Loucy (cell line): ENCODE measurements at regions not wholly inside any gene's neighbourhood (a gene's known extent, or its start where the extent isn't known, plus 50 kb on each side); places are given as distances from the start of the nearest gene placed in this dataset.

Experiments
- H2AFZ ChIP-seq: fragments of 200-600 bp; sonication (generic); 2 replicates; pipeline ENCODE4 v1.6.0; 2016; ENCODE audit warnings: antibody characterized with exemption, mild to moderate bottlenecking, low read length, moderate library complexity
- H3F3A ChIP-seq: fragments of 200-600 bp; 2 replicates; pipeline ENCODE4 v1.6.0; 2016; ENCODE audit warnings: antibody characterized with exemption, low read depth, mild to moderate bottlenecking
- H3K27me3 ChIP-seq: fragments of 200-600 bp; sonication (generic); 2 replicates; pipeline ENCODE4 v1.6.1; 2014; ENCODE audit warnings: low read length, mild to moderate bottlenecking; ENCODE audit not compliant: insufficient read depth, poor library complexity, severe bottlenecking
- H3K36me3 ChIP-seq: fragments of 200-600 bp; sonication (generic); 2 replicates; pipeline ENCODE4 v1.6.1; 2016; ENCODE audit warnings: low read length; ENCODE audit not compliant: insufficient read depth
- H3K4me1 ChIP-seq: fragments of 200-600 bp; sonication (generic); 2 replicates; pipeline ENCODE4 v1.5.1; 2014; ENCODE audit warnings: low read length, mild to moderate bottlenecking; ENCODE audit not compliant: insufficient read depth, poor library complexity, severe bottlenecking
- H3K4me2 ChIP-seq: fragments of 200-600 bp; sonication (generic); 2 replicates; pipeline ENCODE4 v1.6.0; 2014; ENCODE audit warnings: antibody characterized with exemption, low read length, low read depth, mild to moderate bottlenecking; ENCODE audit not compliant: poor library complexity, severe bottlenecking
- H3K4me3 ChIP-seq: fragments of 200-600 bp; sonication (generic); 2 replicates; pipeline ENCODE4 v1.5.1; 2014; ENCODE audit warnings: low read length, mild to moderate bottlenecking, mixed read lengths; ENCODE audit not compliant: poor library complexity, severe bottlenecking
- H3K79me2 ChIP-seq: fragments of 200-600 bp; sonication (generic); 2 replicates; pipeline ENCODE4 v1.6.1; 2014; ENCODE audit warnings: low read length; ENCODE audit not compliant: insufficient read depth
- H3K9ac ChIP-seq: fragments of 200-600 bp; sonication (generic); 2 replicates; pipeline ENCODE4 v1.6.0; 2014; ENCODE audit warnings: mild to moderate bottlenecking, low read depth, low read length, moderate library complexity; ENCODE audit not compliant: poor library complexity, severe bottlenecking
- H3K9me2 ChIP-seq: fragments of 200-600 bp; sonication (generic); replicated peaks from 2 replicates; pipeline ENCODE4 v1.6.1; 2016; ENCODE audit warnings: low read depth, low read length, mixed read lengths
- H3K9me3 ChIP-seq: fragments of 200-600 bp; sonication (generic); 2 replicates; pipeline ENCODE4 v1.6.1; 2014; ENCODE audit warnings: mild to moderate bottlenecking, antibody characterized with exemption, low read length, low read depth; ENCODE audit not compliant: insufficient read depth
- H4K20me1 ChIP-seq: fragments of 200-600 bp; sonication (generic); 2 replicates; pipeline ENCODE4 v1.6.0; 2014; ENCODE audit warnings: antibody characterized with exemption, low read length, mild to moderate bottlenecking; ENCODE audit not compliant: insufficient read depth, poor library complexity, severe bottlenecking
- EZH2phosphoT487 ChIP-seq: fragments of 200-600 bp; IDR thresholded peaks from 2 replicates; pipeline ENCODE4 v1.6.1; 2018; ENCODE audit warnings: antibody characterized with exemption, mild to moderate bottlenecking, moderate library complexity, borderline replicate concordance
- TF ChIP-seq, protein P1 (sequence below): fragments of 200-600 bp; sonication (generic); conservative IDR thresholded peaks from 2 replicates; pipeline ENCODE4 v1.5.1; 2014; ENCODE audit warnings: mild to moderate bottlenecking, antibody characterized with exemption, low read length

DNA sequence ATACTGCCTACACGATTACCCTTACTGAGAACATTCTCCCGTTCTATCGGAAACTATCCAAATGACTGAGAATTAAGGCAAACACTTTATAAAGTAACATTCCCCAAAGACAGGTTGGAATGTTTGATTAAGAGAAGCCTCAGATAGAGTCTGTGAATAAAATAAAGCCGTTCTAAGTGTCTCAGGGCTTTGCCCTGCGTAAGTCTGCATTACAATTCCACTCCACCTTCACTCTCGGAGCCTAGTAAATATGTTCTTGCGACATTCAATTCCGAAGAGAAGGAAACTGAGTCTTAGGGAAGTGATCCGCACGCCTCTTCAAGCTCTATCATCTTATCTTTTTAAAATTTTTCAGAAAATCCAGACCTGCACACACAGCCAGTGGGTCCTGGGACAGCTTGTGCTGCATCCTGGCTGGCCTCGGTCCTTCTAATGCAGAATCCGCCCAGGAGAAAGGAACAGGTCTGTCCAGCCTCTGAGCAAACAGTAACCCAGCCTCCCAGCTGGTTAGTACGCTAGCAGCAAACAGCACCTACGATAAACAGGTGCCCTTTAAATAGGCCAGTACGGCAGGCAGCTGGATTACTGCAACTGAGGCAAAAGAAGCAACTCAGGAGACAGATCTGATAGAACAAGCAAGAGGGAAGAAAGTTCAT, 254.1 kb upstream of the IRX3 start:
- H3F3A ChIP-seq: no peaks in the 10 kb centered on the region
- H3K79me2 ChIP-seq: no peaks in the 10 kb centered on the region
- H2AFZ ChIP-seq: no peak overlapping the region
- TF ChIP-seq, protein P1, sequence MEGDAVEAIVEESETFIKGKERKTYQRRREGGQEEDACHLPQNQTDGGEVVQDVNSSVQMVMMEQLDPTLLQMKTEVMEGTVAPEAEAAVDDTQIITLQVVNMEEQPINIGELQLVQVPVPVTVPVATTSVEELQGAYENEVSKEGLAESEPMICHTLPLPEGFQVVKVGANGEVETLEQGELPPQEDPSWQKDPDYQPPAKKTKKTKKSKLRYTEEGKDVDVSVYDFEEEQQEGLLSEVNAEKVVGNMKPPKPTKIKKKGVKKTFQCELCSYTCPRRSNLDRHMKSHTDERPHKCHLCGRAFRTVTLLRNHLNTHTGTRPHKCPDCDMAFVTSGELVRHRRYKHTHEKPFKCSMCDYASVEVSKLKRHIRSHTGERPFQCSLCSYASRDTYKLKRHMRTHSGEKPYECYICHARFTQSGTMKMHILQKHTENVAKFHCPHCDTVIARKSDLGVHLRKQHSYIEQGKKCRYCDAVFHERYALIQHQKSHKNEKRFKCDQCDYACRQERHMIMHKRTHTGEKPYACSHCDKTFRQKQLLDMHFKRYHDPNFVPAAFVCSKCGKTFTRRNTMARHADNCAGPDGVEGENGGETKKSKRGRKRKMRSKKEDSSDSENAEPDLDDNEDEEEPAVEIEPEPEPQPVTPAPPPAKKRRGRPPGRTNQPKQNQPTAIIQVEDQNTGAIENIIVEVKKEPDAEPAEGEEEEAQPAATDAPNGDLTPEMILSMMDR: no peak
- no peak for TF ChIP-seq EZH2phosphoT487
- H3K4me2 ChIP-seq: no peak overlapping the region
- H3K9me2 ChIP-seq: no peaks in the 10 kb centered on the region
- H3K9me3 ChIP-seq: no peaks in the 10 kb centered on the region
- no peaks in the 10 kb centered on the region for H3K36me3 ChIP-seq
- peaks cover 1% of the 10 kb centered on the region for H3K27me3 ChIP-seq
- no peak overlapping the region for H3K9ac ChIP-seq
- no peaks in the 10 kb centered on the region for H3K4me1 ChIP-seq
- no peaks in the 10 kb centered on the region for H4K20me1 ChIP-seq
- H3K4me3 ChIP-seq: no peak overlapping the region

DNA sequence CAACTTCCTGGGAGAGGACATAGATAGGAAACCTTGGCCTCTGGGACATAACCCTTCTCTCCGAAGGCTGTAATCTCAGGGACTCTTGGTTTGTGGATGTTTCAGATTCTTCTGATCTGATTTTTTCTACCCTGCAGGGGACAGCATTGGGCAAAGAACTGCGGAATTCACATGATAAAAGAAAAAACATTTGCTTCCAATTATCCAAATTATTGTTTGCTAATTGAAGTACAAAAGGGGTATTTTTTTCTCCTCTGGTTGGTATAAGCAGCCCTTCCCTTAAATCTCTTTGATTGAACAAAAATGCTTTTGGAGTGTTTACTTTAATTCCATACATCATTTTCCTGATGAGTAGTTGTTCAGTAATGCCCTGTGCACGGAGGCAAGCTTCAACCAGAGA, 251.7 kb upstream of the IRX3 start:
- Histone ChIP-seq H3K4me2 (no peak overlapping the region), H3K27me3 (no peaks in the 10 kb centered on the region), H3F3A (no peaks in the 10 kb centered on the region), H2AFZ (no peak overlapping the region), H3K9me2 (no peaks in the 10 kb centered on the region), H3K79me2 (no peaks in the 10 kb centered on the region), H4K20me1 (no peaks in the 10 kb centered on the region), H3K4me3 (no peak overlapping the region), H3K36me3 (no peaks in the 10 kb centered on the region), H3K4me1 (no peaks in the 10 kb centered on the region), H3K9me3 (no peaks in the 10 kb centered on the region), H3K9ac (no peak overlapping the region)
- TF ChIP-seq, protein P1: no peak
- no peak for TF ChIP-seq EZH2phosphoT487

DNA sequence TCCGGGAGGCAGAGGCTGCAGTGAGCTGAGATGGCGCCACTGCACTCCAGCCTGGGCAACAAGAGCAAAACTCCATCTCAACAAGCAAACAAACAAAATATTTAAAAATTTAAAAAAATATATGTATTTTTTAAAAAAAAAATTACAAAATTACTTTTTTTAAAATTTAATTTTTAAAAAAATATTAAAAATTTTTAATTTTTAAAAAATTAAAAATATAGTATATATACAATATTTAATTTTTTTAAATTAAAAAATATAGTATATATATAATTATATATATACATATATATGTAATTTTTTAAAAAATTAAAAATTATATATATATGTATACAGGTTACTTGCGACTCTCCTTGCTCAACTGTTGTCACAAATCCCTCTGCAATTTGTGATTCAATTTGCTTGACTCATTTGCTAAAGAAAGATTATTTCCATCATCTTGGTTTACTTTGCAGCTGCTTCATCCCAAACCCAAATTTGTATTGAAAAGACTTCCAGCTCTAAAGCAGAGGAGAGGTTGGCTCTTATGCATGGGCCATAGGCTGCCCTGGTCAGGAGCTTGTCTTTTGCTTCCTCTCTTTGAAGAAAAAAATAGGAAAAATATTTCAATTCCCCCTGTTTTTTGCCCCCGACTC, 247.4 kb upstream of the IRX3 start:
- Histone ChIP-seq H3K36me3 (no peaks in the 10 kb centered on the region), H2AFZ (no peak overlapping the region), H3K4me1 (no peaks in the 10 kb centered on the region), H3K79me2 (no peaks in the 10 kb centered on the region), H3K27me3 (no peaks in the 10 kb centered on the region), H3K4me3 (no peak overlapping the region), H3K9ac (no peak overlapping the region), H3K9me2 (no peaks in the 10 kb centered on the region), H3F3A (no peaks in the 10 kb centered on the region), H4K20me1 (no peaks in the 10 kb centered on the region), H3K9me3 (peaks cover 4% of the 10 kb centered on the region; the same call in 1 of the 2 replicates), H3K4me2 (no peak overlapping the region)
- TF ChIP-seq EZH2phosphoT487: no peak
- TF ChIP-seq, protein P1: no peak
